Ovary (tissue), 7 donors: ENCODE measurements at regions not wholly inside any gene's neighbourhood (a gene's known extent, or its start where the extent isn't known, plus 50 kb on each side); places are given as distances from the start of the nearest gene placed in this dataset.
A peak's percentile ranks its signal among the peaks of the same experiment; 100 is the strongest.

ENCODE experiments used
- DNase-seq, 5 donors: peaks; one replicate each; pipeline ENCODE4 v3.0.0-alpha.2; 2019 to 2020
- H3K27ac ChIP-seq, 2 donors: fragments of 200-600 bp; one replicate each; pipeline versions ENCODE4 v1.5.1 to v1.8.0; 2019 to 2022
- H3K27me3 ChIP-seq: fragments of 200-600 bp; one replicate; pipeline ENCODE4 v1.8.0; 2022
- H3K36me3 ChIP-seq: fragments of 200-600 bp; sonication (generic); one replicate; pipeline ENCODE4 v1.5.1; 2019
- H3K4me1 ChIP-seq: one replicate; pipeline ENCODE4 v1.8.1; 2013; ENCODE audit warnings: mild to moderate bottlenecking, moderate library complexity; ENCODE audit not compliant: insufficient read depth
- H3K4me3 ChIP-seq: fragments of 200-600 bp; sonication (generic); one replicate; pipeline ENCODE4 v1.5.1; 2017
- H3K9me3 ChIP-seq, 2 donors: fragments of 200-600 bp in 1 of 2; sonication (generic) in 1 of 2; one replicate each; pipeline versions ENCODE4 v1.5.1 to v1.8.1; 2013 to 2019; ENCODE audit warnings: mild to moderate bottlenecking in 1 of 2, moderate library complexity in 1 of 2
- CTCF ChIP-seq, 3 donors: fragments of 450-650 bp in 2 of 3; fragments of 200-600 bp in 1 of 3; IDR thresholded peaks; one replicate each; pipeline versions ENCODE4 v1.5.1 to v1.8.0; 2016 to 2022; ENCODE audit warnings: antibody characterized with exemption in 3 of 3, mild to moderate bottlenecking in 1 of 3
- EP300 ChIP-seq: sonication (generic); formaldehyde crosslinking; IDR thresholded peaks from one replicate; pipeline ENCODE4 v1.6.1; 2017; ENCODE audit warnings: antibody characterized with exemption
- POLR2A ChIP-seq: fragments of 450-650 bp; IDR thresholded peaks from one replicate; pipeline ENCODE4 v1.6.1; 2017; ENCODE audit warnings: antibody characterized with exemption, mild to moderate bottlenecking, moderate library complexity
- WGBS, 3 donors: extraction: QIAGEN DNeasy Blood & Tissue Kit in 1 of 3; methylation state at CpG; one replicate each; pipeline versions ENCODE4 v1.1.5 to v1.1.7; 2013 to 2017; 5-methylcytosine and 5-hydroxymethylcytosine counted together
- intact Hi-C, 4 donors: fragments of 100-400 bp; cut with DNase I; formaldehyde crosslinking; loops; one replicate each; pipeline versions ENCODE4 v1.11.0 to v1.15.1; 2022 to 2023
- donor health status: DM: no; HTN: no; CAD: no; lungs with moderate emphysema.
- donor health status: DM: no; HTN: no; CAD: no.
- donor health status: Bipolar disorder and iron deficiency.
- donor health status: DM: no; HTN: no; CAD: no.
- donor health status: DM: yes; HTN: yes; CAD: no.

GRCh38 chr18:6653880-6654279 lies 75.6 kb upstream of the ARHGAP28 start:
- TF ChIP-seq POLR2A (no peak), CTCF (IDR thresholded peaks at IDR 0.05) (no peak), EP300 (no peak)
- Histone ChIP-seq H3K9me3 (no peaks in the 10 kb centered on the region), H3K4me1 (peaks cover 1% of the 10 kb centered on the region), H3K27ac (no peak overlapping the region), H3K4me3 (no peak overlapping the region), H3K36me3 (no peaks in the 10 kb centered on the region), H3K27me3 (no peaks in the 10 kb centered on the region)
- intact Hi-C loops = no loop called here
- 37 to 52% (median 51%) methylated on average over 2 of the region's 2 CpGs for WGBS, 3 donors
- DNase-seq = peak in 3 of 5 donors; percentile 17 to 21 (median 21)

GRCh38 chr18:6659963-6660725 lies 69.4 kb upstream of the ARHGAP28 start:
- Histone ChIP-seq H3K27me3 (no peaks in the 10 kb centered on the region), H3K9me3 (no peaks in the 10 kb centered on the region), H3K4me1 (no peaks in the 10 kb centered on the region), H3K4me3 (no peak overlapping the region), H3K36me3 (no peaks in the 10 kb centered on the region), H3K27ac (no peak overlapping the region)
- intact Hi-C loops = no loop called here
- TF ChIP-seq EP300 (no peak), POLR2A (no peak), CTCF (IDR thresholded peaks at IDR 0.05) (no peak)
- no peak for DNase-seq
- WGBS, 3 donors = 62 to 63% (median 63%) methylated on average over 7 of the region's 7 CpGs

GRCh38 chr18:6661692-6662415 lies 67.7 kb upstream of the ARHGAP28 start:
- DNase-seq = no peak
- 44 to 50% (median 45%) methylated on average over 4 of the region's 4 CpGs for WGBS, 3 donors
- H3K9me3 ChIP-seq = no peaks in the 10 kb centered on the region
- H3K27me3 ChIP-seq = no peaks in the 10 kb centered on the region
- no peak overlapping the region for H3K4me3 ChIP-seq
- intact Hi-C loops = no loop called here
- no peaks in the 10 kb centered on the region for H3K4me1 ChIP-seq
- TF ChIP-seq EP300 = no peak
- H3K27ac ChIP-seq = no peak overlapping the region
- no peaks in the 10 kb centered on the region for H3K36me3 ChIP-seq

- Histone ChIP-seq H3K4me1 (no peaks in the 10 kb centered on the region), H3K36me3 (no peaks in the 10 kb centered on the region), H3K27me3 (no peaks in the 10 kb centered on the region), H3K27ac (no peak overlapping the region), H3K9me3 (no peaks in the 10 kb centered on the region), H3K4me3 (no peak overlapping the region)
- TF ChIP-seq CTCF (IDR thresholded peaks at IDR 0.05) = no peak
- TF ChIP-seq POLR2A = no peak
- TF ChIP-seq EP300 = no peak
- WGBS, 3 donors = 31 to 60% (median 44%) methylated on average over 3 of the region's 3 CpGs
- DNase-seq = no peak
- intact Hi-C loops = loop anchor here in 1 of 4 donors (5.0 kb wide), 1 partner anchor 124 kb away; no protein-coding TSS in a partner anchor
Measured at GRCh38 chr18:6666012-6666685, 63.4 kb upstream of the ARHGAP28 start.
